ENCODE measurements at regions not wholly inside any gene's neighbourhood (a gene's known extent, or its start where the extent isn't known, plus 50 kb on each side); places are given as distances from the start of the nearest gene placed in this dataset.

DNA sequence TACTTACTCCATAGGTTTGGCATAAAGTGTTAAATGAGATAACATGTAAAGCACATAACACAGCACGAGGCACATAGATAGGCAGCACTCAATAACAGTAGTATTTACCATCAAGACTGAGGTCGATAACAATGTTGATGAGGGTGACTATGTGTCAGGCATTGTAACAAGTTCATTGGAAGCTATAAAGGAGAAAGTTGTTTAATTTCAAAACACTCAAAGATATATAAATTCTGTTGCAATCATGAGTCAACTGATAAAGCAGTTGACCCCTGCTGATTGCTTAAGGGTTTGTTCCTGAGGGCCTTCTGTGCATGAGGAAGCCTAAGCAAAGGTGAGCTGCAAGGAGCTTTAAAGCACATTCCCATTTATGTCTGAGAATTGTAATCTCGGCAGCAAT, 760.5 kb downstream of the SATB2 start:
- no peak for DNase-seq

DNA sequence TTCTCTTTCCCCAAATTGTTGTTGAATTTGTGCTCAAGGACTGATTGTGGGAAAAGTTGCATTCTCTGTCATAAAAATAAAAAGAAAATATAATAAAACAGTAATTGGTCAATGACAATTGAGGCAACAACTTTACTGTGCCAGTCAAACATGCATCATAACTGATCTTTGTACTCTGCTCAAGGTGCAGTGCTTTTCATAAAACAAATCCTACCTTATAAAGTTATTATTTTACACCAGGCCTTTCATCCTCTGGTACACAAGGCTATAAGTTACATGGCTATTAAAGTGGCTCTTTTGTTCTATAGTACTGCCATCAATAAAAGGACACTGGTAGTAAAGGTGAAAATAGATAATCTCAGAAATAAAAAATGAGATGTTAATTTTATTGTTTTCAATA, 761.9 kb downstream of the SATB2 start:
- DNase-seq = no peak

DNA sequence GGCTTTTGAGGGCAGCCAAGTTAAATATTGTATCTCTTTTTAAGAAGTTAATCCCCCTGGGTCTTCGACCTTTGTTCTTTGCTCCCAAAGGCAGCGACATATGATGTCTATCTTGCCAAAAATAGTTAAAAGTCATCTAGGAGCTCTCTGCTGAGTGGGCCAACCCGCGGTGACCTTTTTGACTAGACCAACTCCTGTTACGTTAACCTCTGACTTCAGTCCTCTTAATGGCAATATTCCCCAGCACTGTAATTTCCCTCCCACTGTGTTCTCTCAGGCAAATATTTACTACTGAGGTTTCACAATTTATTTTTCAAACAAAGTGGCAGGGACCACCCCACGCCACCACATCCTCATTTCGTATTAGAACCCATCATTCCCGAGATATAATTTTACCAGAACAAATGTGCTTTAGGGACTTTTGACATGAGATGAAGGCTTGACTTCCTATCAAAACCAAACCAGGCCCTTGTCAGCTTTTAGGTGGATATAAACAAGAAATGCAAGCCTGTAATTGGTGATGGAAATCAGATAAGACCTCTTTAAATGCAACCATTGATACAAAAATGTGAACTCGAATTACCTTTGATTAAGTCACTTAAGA, 764.7 kb downstream of the SATB2 start:
- peak; percentile 61 for DNase-seq

DNA sequence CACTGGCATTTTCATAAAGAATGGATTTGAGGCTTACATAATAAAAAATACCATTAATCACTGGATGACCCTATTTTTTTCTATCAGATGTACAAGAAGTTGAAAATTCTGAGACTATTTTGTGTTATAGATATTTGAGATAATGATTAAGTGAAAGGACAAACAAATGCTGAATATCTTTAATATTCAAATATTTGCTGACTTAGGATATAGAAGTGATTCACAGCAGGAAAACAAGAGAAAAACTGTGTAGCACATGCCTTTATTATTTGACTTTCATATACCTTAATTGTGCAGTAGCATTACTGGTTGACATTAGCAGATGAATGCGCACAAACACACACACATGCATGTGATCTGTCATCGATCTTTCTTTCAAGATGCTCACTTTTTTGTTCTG, 766.5 kb downstream of the SATB2 start:
- no peak for DNase-seq

DNA sequence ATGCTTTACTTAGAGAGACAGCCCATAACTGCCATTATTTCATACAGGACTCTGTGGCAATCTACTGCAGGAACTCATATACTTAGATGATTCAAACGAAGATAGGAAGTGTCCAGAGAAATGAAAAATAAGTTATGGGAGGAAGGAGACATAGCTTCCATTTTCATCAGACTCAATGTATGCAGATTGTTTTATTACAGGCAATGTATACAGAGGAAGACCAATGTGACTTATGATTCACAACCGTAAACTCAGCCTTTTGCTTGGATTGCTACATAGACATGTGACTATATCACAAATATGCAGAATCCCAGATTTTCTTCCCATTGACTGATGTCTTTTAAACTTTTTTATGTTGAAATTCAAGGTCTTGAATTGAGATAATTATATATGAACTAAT, 793.4 kb downstream of the SATB2 start:
- no peak for DNase-seq

DNA sequence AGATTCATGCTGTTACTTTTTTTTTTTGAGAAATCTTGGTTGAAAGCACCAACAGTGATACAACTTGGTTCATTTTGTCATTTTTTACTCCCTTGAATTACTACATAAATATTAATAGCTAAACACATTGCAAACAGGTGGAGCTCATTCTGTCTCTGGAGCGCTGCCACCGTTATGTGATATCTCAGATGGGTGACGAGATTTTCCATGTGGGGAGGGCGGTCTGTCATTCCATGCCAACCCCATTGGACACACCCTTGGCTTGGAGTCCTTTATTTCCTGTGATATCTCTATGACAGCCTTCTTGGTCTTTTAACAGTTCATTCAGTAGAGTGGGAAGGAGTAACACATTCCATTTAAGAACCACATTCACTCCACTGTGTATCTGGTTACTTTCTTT, 794.8 kb downstream of the SATB2 start:
- DNase-seq = no peak

DNA sequence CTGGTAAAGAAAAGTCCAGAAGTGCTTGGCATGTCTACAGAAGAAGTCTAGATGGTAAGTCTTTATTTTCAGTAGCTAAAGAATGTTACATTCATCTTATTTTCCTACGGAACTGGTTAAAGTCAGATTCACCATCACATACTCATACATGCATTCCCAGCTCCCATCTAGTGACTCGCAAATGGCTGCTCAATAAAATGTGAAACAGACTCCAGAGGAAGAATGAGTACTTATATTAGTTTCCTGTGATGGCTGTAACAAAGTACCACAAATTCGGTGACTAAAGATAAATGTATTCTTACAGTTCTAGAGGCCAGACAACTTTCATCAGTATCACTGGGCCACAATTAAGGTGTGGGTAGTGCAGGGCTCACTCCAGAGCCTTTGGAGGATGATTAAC, 797.2 kb downstream of the SATB2 start:
- DNase-seq = no peak

DNA sequence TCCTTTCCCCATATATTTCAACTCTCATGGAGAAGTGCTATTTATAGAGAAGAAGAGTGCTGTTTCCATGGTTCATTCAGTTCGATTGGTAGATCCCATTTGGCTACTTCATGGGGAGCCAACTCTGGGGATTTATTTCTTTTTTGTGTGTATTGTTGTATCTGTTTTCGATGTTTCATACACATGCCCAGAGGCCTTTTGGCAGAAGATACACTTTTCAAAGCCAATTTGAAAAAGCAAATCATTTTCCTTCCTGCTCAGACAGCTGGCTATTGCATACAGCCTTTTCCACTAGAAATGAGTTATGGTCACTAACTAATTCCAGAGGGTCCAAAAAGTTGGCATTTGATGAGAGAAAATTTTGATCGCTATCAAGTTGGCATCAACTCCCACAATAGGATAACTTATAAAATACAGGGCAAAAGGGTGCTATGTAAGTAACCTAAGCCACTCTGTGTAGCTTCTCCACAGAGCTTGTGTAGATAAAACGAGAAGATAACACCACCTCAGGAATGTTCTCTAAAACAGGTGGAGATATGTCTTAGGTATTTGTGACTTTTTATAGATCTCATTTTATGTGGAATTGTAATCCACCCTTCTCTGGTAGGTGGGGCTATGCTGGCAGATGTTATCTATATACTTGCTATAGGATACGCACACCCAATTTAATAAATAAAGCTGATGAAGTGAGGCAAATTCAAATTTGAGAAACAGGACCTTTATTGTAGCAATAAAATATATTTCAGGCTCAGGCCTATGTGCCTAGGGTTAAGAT, 798.5 kb downstream of the SATB2 start:
- peak; percentile 38 for DNase-seq

DNA sequence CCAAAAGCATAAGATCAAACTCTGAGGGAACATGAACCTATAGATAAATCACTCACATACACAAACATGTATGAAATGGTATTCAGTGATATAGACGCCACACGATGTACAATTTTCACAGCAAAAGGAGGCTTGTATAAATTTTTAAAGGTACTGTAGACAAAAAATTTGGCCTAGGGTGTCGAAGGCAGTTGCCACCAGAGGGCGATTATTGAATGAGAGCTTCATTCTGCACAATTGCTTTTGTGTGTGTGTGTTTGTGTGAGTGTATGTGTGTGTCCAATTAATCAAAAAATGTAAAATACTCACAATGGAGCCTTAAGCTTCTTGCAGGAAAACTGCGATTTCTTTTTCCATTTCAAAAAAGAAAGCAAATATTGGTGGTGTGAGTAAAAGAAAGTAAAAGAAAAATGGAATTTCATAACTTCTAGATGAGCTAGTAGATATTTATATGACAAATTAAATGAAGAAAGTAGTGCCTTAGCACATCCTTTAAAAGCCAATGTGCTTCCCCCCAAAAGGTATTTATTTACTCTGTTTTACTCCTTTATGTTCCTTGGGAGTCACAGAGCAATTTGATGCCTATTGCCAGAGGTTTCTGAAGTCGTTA, 800.1 kb downstream of the SATB2 start:
- peak; percentile 38 for DNase-seq

DNA sequence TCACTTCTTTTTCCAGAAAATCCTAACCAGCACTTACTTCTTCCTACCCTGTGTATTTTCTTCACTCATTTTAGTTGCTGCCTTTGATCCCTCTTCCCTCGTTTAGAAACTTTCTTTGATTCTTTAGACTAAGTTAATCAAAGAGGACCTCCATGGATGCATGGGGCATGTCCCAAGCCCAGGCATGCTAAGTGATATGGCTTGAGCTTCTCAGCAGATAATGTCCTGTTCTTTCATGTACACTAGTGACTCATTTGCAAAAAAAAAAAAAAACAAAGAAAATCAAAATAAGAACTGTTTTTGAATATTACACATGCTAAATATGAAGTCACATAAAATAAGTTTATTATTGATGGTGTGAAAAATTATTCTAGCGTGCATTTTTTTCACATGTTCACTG, 800.9 kb downstream of the SATB2 start:
- DNase-seq = no peak

DNA sequence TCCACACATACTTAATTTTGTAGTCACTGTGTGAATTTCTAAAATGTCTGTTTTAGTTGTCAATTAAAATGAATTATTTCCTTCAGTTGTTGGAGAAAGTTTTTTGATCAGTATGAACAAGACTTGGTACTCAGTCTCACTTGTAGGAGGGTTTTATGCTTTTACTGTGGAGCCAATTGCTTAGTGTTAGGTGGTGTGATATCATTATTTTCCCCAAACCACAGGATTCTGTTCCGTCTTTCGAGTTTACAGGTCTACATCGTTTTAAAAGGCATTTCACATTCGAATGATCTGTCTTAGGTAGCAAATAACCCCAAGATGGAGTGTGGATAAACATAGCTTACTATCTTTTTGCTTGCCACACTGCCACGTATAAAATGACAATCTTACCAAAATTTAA, 803.1 kb downstream of the SATB2 start:
- no peak for DNase-seq

DNA sequence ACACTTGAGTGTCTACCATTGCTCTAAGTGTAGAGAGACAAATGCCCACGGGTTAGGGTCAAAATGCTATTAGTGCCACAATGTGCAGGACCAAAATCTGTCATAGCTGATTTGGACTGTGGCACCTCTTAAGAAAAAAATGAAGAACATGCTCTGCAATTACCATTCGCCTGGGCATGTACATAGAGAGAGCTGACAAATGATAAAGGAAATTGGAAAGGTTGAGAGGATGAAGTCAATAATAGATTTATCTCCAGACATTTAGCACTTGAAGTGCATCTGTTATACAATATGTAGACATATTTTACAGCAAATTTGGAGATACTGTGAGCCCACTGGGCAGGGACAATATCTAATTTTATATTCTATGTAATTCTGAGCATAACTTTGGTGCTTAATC, 804.4 kb downstream of the SATB2 start:
- DNase-seq = no peak

DNA sequence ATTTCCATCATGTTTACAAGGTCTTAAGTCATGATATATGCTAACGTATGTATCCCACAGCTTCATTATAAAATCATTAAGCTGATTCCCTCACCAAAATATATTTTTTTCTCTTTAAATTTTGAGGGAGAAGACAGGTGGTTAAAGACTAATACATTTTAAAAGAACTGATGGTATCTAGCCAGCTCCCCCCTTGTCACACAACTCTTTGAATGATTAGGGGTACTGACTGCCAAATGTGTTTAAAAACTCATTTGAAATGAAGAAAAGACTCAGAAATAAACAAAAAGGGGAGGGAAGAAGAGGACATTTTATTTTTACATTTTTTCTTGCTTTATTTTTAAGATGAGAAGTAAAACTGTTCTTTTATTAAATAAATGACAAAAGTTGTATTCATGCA, 805.3 kb downstream of the SATB2 start:
- no peak for DNase-seq

DNA sequence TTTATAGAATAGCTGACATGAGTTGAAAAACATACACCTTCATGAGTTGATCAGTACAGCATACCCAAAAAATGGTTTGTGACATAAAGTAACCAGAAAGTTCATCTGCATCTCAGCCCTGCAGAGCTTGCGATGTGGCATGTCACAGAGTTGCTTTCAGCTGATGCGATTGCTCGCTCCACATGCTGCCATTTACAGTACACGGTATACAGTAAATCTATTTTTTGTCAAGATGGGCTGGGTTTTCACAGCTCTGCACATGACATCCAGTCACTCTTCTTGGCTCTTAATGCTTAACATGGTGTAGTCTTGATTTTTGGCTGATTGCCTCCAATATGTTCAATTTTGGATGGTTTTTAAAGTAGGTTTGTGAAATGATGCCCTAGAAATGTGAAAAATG, 811.9 kb downstream of the SATB2 start:
- DNase-seq = no peak

DNA sequence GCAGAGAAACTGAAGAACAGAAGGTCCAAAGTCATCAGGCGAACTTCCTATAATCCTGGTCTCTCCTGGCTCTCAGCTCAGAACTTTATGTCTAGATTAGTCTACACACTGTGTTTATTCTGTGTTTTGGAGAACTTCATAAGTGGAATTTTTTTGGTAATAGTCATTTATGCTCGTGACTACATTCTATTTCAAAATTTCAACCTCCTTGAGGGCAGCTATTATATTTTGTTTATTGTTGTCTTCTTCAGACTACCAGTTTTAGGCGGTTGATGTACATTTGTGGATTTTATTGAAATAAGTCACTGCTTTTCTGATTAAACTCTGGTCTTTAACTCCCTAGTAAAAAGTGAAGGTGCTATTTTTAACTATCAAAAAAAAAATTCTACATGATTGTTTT, 816.6 kb downstream of the SATB2 start:
- no peak for DNase-seq

DNA sequence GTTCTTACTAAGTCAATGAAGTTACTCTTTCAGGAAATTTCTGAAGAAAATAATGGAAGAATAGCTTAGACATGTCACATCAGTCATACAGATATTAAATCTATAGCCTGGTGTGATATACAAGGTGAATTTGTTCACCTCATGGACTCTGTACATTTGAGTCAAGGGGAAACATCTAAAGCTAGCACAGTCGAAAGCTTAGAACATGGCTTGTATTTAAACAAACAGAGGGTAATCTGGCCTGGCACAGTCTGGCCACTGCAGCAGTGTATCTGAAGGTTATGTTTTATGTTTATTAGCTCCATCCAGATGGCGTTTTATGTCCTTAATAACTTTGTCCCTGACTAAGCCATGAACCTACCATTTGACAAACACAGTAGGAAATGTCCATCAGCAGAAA, 817.3 kb downstream of the SATB2 start:
- DNase-seq = no peak

DNA sequence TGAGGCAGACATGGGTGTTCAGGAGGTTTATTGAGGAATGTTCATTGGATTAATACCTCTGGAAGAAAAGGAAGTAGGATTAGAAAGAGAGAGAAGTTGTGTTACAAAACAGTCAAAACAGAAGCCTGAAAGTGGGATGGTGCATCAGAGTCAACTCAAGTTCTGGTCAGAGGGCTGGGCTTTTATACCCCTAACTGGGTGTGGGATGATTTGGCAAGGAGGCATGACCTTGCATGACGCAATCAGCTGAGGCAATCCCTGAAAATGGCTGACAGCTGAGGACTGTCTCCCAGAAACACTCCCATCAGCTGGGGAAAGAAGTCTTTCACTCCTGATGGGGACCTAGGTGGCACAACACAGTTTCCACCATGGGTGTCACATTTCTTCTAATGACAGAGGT, 818.2 kb downstream of the SATB2 start:
- no peak for DNase-seq

DNA sequence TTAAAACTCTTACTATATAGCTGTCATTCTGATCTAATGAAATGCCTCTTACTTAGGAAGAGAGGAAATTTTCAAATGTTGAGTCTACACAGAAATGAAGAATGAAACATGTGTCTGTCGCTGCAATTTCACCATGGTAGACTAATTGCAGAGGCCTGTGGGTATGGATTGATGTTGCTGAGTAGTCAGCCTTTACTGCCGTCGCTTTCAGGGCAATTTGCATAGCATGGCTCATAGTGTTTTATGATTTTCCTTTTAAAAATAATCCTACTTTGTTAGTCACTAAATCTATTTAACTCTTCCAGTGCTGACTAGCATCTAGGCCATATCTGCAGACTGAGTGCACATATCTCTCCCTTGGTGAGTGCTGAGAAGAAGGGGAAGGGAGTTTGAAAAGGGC, 819.2 kb downstream of the SATB2 start:
- DNase-seq = no peak

DNA sequence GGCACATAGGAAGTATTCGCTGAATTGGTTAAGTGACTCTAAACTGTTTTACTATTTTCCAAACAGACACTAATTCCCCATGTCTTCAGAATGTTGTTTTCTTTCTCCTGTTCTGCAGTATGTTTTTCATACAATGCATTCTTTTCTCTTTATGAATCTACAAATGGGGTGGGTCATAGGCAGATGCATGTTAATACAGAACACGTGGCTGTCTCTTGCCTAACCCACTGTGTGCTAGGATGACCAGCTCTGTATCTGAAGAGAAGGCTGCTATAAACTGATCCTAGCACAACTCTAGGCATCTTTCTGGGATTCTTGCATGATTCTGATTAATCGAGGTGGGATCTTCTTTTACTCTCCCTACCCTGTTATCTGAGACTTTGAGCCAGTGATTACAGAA, 826.0 kb downstream of the PLCL1 start:
- DNase-seq = no peak

DNA sequence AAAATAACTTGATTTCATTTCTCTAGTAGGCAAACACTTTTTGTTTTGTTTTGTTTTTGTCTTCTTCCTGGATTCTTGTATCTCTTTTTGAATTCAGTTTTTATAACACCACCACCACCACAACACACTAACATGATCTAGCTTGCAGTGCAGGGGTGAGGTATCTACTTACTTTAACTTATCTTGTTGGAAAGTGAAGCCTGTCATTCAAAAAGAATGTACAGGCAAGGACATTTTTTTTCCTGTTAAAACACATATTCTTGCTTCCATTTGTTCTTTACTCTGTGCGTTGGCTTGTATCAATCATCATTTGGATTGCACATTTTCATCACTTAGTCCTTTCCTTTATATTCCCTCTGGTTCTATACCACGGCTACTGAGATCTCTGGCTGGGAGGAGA, 824.2 kb downstream of the PLCL1 start:
- no peak for DNase-seq

DNA sequence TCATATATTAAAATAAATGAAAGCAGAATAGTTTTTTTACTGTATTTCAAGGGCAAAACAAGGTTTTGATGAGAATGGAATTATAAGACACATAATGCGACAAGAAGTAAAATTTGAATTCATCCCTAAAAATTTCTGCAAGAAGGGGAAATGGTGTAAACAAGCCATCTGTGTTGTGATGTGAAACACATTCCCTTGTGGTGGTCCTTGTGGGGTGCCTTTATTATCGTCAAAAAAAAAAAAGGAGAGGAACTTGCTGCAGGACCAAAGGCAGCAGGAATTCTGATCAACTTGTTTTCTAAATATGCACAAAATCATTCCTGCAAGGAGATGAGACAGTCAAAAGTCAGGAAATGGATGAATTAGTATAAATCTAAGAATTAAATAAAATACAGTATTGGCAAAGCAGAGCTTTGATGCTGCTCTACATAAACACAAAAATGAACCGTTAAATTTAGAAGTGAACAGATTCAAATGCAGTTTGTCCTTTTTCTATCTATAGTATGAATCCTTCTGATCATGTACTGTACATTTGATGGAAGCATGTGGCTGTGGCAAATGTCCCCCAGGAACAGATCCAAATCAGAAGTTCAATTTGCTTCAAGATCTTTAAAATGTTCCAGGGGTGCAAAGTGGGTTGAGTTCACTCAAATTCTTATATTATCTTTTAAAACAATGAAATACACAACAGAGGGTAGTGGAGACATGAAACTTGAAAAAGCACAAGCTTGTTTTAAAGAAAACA, 818.8 kb downstream of the PLCL1 start:
- DNase-seq = no peak

DNA sequence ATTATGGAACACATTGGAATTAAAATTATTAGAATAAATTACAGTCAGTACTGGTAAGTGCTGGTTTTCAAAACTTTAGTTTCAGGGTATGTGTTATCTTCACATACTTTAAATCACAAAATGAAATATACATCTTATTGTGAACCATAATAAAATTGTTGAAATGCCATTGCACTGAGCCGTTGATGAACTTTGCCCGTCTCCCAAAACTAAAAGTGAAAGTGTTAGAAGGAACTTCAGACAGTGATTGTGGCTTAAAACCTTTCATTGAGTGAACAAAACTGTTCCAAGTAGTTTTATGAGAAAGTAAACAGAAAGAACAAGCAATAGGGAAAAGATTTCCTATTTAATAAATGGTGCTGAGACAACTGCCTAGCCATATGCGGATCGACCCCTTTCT, 811.6 kb downstream of the PLCL1 start:
- no peak for DNase-seq

DNA sequence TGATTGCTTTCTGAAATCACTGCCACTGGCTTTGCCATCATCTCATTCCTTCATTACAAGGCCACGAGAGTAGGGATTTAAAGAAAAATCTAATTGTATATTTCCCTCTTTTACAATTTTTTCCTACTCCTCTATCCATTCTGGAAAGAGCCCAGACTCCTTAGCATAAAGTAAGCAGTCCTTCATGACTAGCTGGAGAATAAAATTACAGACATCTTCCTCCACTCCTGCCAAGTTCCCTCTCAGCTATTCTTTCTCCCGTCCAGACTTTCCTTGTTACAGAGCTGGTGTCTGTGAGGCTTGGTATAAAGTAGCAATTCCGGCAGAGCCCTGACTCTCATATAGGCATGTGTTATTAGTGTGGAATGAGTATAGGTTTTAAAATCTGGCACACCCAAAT, 806.8 kb downstream of the PLCL1 start:
- DNase-seq = no peak

DNA sequence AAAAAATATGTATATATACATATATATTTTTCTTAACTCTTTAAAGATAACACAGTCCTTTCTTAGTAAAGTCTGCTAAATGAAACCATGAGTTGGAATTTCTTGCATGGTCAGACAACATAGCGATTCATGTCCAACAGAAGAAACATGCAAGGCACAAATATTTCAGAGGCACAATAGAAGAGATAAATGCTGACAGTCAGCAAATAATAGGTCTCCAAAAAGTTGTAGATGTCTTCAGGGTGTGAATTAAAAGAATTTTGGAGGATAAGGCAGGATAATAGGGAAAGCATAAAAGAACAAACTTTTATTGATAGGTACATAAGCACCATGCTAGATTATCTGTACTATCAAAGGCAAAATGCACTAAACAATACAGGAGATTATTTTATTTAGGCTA, 800.2 kb downstream of the PLCL1 start:
- no peak for DNase-seq
